Cardiac muscle cell (in vitro differentiated cells and primary cell): ENCODE measurements at regions not wholly inside any gene's neighbourhood (a gene's known extent, or its start where the extent isn't known, plus 50 kb on each side); places are given as distances from the start of the nearest gene placed in this dataset.

Source experiments
- DNase-seq, 2 donors: peaks; one replicate each; pipeline versions ENCODE4 v3.0.0 to v3.0.0-alpha.2; 2010 to 2017; ENCODE audit warnings: low read depth in 1 of 2, low spot score in 1 of 2
- H3K27ac ChIP-seq: fragments of 200-600 bp; sonication (generic); 2 replicates; pipeline ENCODE4 v1.5.1; 2016
- H3K27me3 ChIP-seq: fragments of 200-600 bp; sonication (generic); 2 replicates; pipeline ENCODE4 v1.6.0; 2016; ENCODE audit warnings: control low read depth
- H3K36me3 ChIP-seq: fragments of 200-600 bp; sonication (generic); 2 replicates; pipeline ENCODE4 v1.5.1; 2016; ENCODE audit warnings: control low read depth
- H3K4me1 ChIP-seq: fragments of 200-600 bp; sonication (generic); 2 replicates; pipeline ENCODE4 v1.8.1; 2017; ENCODE audit warnings: low read depth, mild to moderate bottlenecking, mixed run types
- H3K4me3 ChIP-seq: fragments of 200-600 bp; sonication (generic); 2 replicates; pipeline ENCODE4 v1.5.1; 2016; ENCODE audit warnings: mild to moderate bottlenecking
- H3K9me3 ChIP-seq: fragments of 200-600 bp; sonication (generic); 2 replicates; pipeline ENCODE4 v1.5.1; 2017; ENCODE audit warnings: low read depth, mild to moderate bottlenecking, control low read depth
- CTCF ChIP-seq: IDR thresholded peaks from 2 replicates; pipeline ENCODE4 v1.5.1; 2012; ENCODE audit warnings: low read depth, mild to moderate bottlenecking, low read length

GRCh38 chr13:78383899-78384298, 219.5 kb downstream of the POU4F1 start:
- no peak for DNase-seq
- Histone ChIP-seq H3K27me3 (no peaks in the 10 kb centered on the region), H3K9me3 (no peaks in the 10 kb centered on the region), H3K4me3 (no peak overlapping the region), H3K27ac (no peak overlapping the region), H3K4me1 (no peaks in the 10 kb centered on the region), H3K36me3 (no peaks in the 10 kb centered on the region)
- no peak for TF ChIP-seq CTCF

- H3K36me3 ChIP-seq = no peaks in the 10 kb centered on the region
- no peaks in the 10 kb centered on the region for H3K27me3 ChIP-seq
- no peak for TF ChIP-seq CTCF
- no peaks in the 10 kb centered on the region for H3K4me1 ChIP-seq
- H3K27ac ChIP-seq = no peak overlapping the region
- no peaks in the 10 kb centered on the region for H3K9me3 ChIP-seq
- no peak overlapping the region for H3K4me3 ChIP-seq
- no peak for DNase-seq
Observed at GRCh38 chr13:78383071-78383484, 220.3 kb downstream of the POU4F1 start.

GRCh38 chr13:78382491-78382890, 220.9 kb downstream of the POU4F1 start:
- Histone ChIP-seq H3K4me3 (no peak overlapping the region), H3K27me3 (no peaks in the 10 kb centered on the region), H3K36me3 (no peaks in the 10 kb centered on the region), H3K9me3 (no peaks in the 10 kb centered on the region), H3K4me1 (no peaks in the 10 kb centered on the region), H3K27ac (no peak overlapping the region)
- no peak for TF ChIP-seq CTCF
- no peak for DNase-seq

GRCh38 chr13:78376822-78377221, 226.5 kb downstream of the POU4F1 start:
- Histone ChIP-seq H3K4me3 (no peak overlapping the region), H3K4me1 (no peaks in the 10 kb centered on the region), H3K9me3 (no peaks in the 10 kb centered on the region), H3K27ac (no peak overlapping the region), H3K27me3 (no peaks in the 10 kb centered on the region), H3K36me3 (no peaks in the 10 kb centered on the region)
- DNase-seq = no peak
- TF ChIP-seq CTCF = no peak

GRCh38 chr13:78376033-78376432, 227.3 kb downstream of the POU4F1 start:
- H3K4me1 ChIP-seq = no peaks in the 10 kb centered on the region
- no peak overlapping the region for H3K27ac ChIP-seq
- no peaks in the 10 kb centered on the region for H3K36me3 ChIP-seq
- no peaks in the 10 kb centered on the region for H3K9me3 ChIP-seq
- H3K4me3 ChIP-seq = no peak overlapping the region
- no peaks in the 10 kb centered on the region for H3K27me3 ChIP-seq
- no peak for DNase-seq
- TF ChIP-seq CTCF = no peak

- no peak overlapping the region for H3K4me3 ChIP-seq
- no peaks in the 10 kb centered on the region for H3K36me3 ChIP-seq
- no peaks in the 10 kb centered on the region for H3K4me1 ChIP-seq
- TF ChIP-seq CTCF = no peak
- DNase-seq = no peak
- H3K9me3 ChIP-seq = no peaks in the 10 kb centered on the region
- H3K27ac ChIP-seq = no peak overlapping the region
- H3K27me3 ChIP-seq = no peaks in the 10 kb centered on the region
Observed at GRCh38 chr13:78372581-78372980, 230.8 kb downstream of the POU4F1 start.
